ENCODE measurements at regions not wholly inside any gene's neighbourhood (a gene's known extent, or its start where the extent isn't known, plus 50 kb on each side); places are given as distances from the start of the nearest gene placed in this dataset.

GRCh38 chr4:63526251-63526650, 883.0 kb downstream of the TECRL start:
- DNase-seq (ENCODE audit: low read depth in 1 of 2, low spot score in 1 of 2) = no peak

DNA sequence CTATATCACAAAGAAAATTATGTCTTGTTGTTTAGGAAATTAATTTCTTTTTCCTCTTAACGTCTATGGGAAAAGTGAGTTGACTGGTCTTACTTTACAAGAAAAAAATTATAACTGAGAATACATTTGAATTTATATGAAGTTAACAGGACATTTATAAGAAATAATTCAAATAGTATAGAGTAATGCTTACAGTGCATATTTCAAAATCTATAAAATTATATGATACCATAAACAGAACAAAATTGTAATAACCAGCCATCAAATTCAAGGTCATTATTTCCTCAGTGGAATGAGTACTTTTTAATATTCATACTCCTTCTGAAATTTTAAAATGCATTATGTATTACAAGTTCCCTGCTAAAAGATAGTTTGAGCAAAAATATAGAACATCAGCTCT, 884.5 kb downstream of the TECRL start:
- no peak for DNase-seq (ENCODE audit: low read depth in 1 of 2, low spot score in 1 of 2)

DNA sequence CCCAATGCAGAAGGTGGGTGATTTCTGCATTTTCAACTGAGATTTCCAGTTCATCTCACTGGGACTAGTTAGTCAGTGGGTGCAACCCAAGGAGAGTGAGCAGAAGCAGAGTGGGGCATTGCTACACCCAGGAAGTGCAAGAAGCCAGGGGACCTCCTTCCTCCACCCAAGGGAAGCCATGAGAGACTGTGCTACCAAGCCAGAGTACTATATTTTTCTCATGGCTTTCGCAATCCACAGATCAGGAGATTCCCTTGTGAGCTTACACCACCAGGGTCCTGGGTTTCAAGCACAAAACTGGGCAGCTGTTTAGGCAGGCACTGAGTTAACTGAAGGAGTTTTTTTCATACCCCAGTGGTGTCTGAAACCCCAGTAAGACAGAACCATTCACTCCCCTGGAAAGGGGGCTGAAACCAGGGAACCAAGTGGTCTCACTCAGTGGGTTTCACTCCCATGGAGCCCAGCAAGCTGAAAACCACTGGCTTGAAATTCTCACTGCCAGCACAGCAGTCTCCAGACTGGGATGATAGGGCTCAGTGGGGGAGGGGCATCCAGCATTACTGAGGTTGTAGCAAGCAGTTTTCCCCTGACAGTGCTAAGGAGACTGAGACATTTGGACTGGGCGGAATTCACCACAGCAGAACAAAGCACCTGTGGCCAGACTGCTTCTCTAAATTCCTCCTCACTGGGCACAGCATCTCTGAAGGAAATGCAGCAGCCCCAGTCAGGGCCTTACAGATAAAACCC, 903.4 kb downstream of the TECRL start:
- no peak for DNase-seq (ENCODE audit: low read depth in 1 of 2, low spot score in 1 of 2)

- DNase-seq (ENCODE audit: low read depth in 1 of 2, low spot score in 1 of 2) = no peak
Observed at GRCh38 chr4:63493265-63493664, 916.0 kb downstream of the TECRL start.

DNA sequence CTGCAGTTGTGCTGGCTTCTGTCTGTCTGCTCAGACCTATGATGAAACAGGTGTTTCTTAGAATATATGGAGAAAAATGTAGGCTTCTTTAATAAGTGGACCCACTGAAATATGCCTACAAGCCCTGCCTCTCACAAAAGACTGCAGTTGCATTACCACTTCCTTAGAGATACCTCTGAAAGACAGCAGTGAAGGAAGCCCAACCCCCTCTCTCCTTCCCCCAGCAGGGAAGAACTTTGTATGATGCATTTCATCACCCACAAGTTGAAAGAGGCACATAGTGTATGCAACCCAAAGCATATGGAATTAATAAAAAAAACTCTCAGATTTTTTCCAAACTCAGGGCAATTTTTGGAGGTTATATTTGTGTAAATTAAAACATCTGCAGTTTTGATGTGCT, 916.7 kb downstream of the TECRL start:
- no peak for DNase-seq (ENCODE audit: low read depth in 1 of 2, low spot score in 1 of 2)

DNA sequence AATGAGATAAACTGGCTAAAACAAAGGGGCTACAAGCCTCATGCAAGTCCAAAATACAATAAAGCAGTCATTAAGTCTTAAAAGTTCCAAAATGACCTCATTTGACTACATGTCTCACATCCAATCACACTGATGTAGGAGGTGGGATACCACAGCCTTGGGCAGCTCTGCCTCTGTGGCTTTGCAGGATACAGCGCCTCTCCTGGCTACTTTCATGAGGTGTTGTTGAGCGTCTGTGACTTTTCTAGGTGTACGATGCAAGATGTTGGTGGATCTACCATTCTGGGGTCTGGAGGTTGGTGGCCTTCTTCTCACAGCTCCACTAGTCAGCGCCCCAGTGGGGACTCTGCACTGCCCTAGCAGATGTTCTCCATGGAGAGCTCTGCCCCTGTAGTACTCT, 944.9 kb downstream of the TECRL start:
- no peak for DNase-seq (ENCODE audit: low read depth in 1 of 2, low spot score in 1 of 2)

DNA sequence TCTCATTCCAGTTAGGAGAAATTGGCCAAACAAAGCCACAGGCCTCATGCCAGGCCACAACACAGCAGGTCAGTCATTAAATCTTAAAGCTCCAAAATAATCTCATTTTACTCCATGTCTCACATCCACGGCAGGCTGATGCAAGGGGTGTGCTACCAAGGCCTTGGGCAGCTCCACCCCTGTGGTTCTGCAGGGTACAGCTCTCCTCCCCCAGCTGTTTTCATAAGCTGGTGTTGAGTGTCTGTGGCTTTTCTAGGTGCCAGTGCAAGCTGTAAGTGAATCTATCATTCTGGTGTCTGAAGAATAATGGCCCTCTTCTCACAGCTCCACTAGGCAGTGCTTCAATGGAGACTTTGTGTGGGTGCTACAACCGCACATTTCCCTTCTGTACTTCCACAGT, 949.2 kb downstream of the TECRL start:
- no peak for DNase-seq (ENCODE audit: low read depth in 1 of 2, low spot score in 1 of 2)

- DNase-seq (ENCODE audit: low read depth in 1 of 2, low spot score in 1 of 2) = no peak
Observed at GRCh38 chr4:63459329-63459728, 949.9 kb downstream of the TECRL start.

DNA sequence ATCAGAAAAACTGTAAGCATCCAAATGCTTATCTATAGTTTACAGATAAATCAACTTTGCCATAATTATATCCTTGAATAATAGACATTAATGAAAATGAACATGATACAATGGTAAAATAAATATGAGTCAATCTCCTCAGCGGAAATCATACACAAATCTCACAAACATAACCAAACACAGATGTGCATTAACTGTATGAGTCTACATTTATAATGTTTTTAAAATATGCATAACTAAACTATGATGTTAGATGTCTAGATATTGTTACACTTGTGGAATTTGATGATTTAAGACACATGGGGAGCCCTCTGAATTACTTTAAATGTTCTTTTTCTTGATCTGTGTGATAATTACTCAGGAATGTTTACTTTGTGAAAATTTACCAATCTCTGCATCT, 951.2 kb downstream of the TECRL start:
- DNase-seq (ENCODE audit: low read depth in 1 of 2, low spot score in 1 of 2) = no peak

DNA sequence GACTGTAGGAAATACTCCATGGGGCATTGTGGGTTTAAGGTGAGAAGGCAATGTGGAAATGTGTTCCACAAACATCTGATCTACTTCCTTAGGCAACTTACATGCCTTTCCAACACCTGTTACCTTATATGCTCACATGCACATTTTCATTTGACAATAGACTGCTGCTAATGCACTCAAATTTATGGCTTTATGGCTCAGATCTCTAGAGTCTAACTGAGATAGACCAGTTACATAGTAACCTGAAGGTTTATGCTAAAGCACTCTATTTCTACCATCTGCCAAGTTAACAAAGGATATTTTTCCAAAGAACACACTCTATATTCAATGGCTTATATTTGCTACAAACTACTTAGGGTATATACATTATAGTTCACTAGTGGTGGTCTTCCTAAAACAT, 969.0 kb downstream of the TECRL start:
- DNase-seq (ENCODE audit: low read depth in 1 of 2, low spot score in 1 of 2) = no peak

DNA sequence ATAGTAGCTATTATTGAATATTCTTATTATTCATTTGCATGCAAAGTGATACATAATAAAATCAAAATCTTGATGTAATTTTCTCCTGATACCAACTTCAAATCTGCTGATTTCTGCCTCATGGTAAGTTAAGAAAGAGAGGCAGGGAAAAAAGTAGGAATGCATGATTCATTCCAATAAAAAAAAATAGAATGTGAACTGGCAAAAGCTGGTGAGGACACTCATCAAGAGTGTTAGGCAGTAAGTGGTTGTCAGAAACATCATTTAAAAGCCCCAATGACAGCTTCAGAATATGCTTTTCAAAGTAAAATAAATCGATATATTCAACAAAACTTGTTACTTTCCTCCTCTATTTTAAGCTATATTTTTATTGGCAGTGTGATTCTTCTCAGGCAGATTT, 979.1 kb downstream of the TECRL start:
- no peak for DNase-seq (ENCODE audit: low read depth in 1 of 2, low spot score in 1 of 2)

DNA sequence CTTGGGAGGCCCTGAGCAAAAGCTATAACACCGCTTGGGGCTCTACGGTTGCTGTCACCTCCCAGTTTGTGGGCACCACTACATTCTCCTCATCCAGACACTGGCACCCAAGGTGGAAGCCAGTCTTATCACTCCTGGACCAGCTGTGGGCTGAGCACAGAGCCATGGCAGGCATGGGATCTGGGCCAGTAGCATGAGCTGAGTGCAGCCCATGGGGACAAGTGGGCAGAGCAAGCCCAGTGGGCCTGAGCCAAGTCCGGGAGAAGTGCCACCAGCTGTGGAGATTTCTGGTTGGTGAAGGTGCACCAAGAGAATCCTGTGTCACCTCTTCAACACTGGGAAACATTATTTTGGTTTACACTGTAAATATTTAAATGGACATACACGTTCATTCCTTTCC, 1013.0 kb downstream of the TECRL start:
- no peak for DNase-seq (ENCODE audit: low read depth in 1 of 2, low spot score in 1 of 2)

DNA sequence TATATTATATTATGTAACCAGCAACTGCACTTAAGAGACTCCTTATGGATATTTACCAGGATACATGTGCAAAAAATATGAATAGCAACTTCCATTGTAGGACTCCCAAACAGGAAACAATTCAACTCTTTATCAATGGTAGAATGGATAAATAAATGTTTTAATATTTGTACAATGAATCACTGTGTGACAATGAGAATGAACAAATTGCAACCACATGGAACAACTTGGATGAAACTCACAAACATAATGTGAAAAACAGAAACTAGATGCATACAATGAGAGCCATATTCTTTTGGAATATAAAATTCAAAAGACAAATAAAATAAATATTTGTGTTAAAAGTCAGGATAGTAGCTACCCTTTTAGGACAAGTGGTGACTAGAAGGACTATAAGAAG, 1015.7 kb downstream of the TECRL start:
- DNase-seq (ENCODE audit: low read depth in 1 of 2, low spot score in 1 of 2) = no peak

DNA sequence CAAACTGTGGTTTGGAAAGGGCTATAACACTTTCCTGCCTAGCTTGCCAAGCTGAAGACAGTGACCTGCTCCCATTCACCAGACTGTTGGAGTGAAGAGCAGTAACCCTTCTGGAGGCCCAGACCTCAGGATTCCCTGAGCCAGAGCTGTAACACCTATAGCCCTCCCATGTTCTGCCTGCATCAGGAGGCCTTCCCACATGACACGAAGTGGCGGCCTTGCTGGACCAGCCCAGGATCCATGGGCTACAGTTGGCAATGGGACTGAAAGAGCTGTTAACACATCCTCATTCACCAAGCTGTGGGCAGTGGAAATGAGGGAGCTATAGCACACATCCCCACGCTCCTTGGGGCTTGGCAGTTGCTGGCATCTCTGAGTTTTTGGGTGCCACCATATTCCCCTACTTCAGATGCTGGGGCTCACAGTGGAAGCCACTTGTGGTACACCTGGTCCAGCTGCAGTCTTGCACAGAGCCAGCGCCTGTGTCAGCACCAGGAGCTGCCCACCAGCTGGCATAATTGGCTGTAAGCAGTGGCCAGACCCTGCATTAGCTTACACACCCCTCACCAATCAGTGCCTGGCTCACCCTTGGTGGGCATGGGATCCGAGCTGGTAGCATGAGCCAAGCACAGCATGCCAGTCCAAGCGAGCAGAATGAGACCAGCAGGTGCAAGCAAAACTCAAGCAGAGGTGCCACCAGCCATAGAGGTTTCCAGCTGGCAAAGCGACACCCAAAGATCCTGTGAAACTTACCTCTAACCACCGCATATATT, 1029.3 kb downstream of the TECRL start:
- no peak for DNase-seq (ENCODE audit: low read depth in 1 of 2, low spot score in 1 of 2)

DNA sequence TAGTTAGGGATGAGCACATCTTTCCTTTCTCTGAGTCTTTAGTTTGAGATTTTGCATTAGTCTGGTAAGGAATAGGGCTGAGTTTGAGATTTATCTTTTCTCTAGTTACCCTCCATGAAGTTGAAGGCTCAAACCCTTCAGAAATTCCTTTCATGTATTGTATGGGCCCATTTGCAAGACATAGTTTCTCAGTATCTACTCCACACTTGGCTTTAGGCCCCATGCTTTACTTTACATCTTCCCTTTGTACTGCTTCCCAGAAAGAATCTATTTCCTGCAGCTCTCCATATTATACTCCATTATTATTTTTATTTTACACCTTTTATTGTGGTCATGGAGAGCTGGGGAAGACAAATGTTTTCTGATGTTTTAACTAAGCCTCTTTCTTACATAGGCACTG, 1038.2 kb downstream of the TECRL start:
- DNase-seq (ENCODE audit: low read depth in 1 of 2, low spot score in 1 of 2) = no peak

DNA sequence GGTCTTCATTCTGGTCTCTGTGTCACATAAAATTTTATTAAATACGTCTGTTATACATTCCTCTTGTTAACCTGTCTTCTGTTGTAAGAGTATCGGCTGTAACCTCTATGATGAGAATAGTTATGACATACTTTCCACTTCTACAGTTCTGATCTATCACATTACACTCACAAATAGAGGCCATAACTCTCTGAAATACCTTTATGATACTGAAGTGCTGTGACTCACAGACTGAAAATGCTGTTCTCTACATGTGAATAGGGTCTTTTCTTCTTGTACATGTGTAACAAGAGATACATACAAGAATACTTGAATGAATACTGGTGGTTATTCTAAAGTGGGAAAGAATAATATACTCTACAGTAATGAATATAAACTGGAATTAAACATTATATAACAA, 1047.6 kb downstream of the TECRL start:
- DNase-seq (ENCODE audit: low read depth in 1 of 2, low spot score in 1 of 2) = no peak

- no peak for DNase-seq (ENCODE audit: low read depth in 1 of 2, low spot score in 1 of 2)
Observed at GRCh38 chr4:63361066-63361465, 1048.2 kb downstream of the TECRL start.

GRCh38 chr4:63349674-63350025, 1059.6 kb downstream of the TECRL start:
- DNase-seq (ENCODE audit: low read depth in 1 of 2, low spot score in 1 of 2) = no peak

DNA sequence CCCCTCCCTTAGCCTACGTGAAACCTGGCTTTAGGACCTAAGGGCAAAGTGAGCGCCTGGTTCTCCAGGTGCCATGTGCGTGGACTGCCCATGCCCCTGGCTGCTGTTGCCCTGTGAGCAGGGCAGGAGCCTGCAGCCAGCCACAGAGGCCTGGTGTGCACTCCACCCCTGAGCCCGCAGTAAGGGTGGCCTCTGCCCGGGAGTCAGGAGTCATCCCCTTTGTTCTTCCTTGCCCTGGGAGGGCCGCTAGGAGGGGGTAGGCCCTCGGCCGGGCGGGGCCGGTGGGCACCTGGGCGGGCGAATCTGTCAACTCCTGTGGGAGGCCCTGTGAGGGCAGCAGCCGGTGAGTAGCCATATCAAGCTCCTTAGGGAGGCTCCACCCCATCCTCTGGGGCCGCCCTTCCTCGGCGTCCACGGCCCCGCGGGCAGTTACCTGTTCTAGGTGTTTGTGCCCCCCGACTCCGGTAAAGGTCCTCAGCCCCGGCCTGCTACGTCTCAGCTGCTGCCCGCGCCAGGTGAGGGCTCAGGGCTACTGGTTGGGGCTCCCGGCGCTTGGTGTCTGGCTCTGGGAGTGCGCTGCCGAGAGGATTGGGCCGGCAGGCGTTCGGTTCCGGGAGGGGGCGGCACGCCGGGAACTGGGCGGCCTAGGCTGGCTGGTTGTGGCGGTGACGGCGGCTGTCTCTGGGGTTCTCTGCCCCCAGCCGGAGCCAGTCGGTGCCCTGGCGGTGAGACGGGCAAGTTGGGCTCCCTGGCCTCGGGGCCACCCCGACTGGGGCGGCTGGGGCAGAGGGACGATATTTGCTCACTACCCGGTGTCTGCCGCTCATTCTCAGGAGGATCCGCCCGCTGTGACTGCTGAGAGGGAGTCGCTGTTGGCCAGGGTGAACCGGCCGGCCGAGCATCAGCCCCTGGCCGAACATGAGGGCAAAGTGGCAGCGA, 1060.2 kb downstream of the TECRL start:
- no peak for DNase-seq (ENCODE audit: low read depth in 1 of 2, low spot score in 1 of 2)

DNA sequence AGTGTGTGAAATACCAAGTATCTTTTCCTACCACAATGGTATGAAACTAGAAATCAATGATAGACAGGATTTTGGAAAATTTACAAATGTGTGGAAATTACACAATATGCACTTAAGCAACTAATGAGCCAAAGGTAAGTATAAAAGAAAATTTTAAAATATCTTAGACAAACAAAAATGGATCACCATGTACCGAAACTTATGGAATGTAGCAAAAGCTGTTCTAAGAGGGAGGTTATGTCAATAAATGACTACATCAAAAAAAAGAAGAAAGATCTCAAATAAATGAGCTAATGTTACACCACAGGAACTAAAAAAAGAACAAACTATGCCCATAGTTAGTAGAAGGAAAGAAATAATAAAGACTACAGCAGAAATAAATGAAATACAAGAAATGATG, 1084.1 kb downstream of the TECRL start:
- no peak for DNase-seq (ENCODE audit: low read depth in 1 of 2, low spot score in 1 of 2)

DNA sequence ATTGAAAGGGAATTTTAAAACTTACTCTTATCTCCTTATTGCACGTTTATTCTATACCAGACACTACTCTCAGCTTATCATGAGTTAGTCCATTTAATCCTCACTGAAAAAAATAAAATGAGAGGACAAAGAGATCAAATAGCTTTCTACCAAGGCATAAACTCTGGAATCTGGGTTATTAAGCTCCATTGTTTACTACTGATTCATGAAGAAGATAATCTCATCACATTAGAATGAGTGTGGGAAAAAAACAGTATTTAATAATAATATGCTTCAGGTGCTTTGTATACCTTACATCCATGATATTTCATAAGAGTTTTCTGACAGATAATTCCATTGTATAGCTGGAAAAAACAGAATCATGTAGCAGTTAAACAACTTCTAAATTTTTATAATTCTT, 1092.6 kb downstream of the TECRL start:
- DNase-seq (ENCODE audit: low read depth in 1 of 2, low spot score in 1 of 2) = no peak

GRCh38 chr4:63315651-63316050, 1093.6 kb downstream of the TECRL start:
- no peak for DNase-seq (ENCODE audit: low read depth in 1 of 2, low spot score in 1 of 2)

All from activated CD4-positive, alpha-beta T cell treated with anti-CD3 and anti-CD28 coated beads, Interleukin-2, amount 50 U/mL, for 24 hours (primary cell).